ENCODE measurements at regions not wholly inside any gene's neighbourhood (a gene's known extent, or its start where the extent isn't known, plus 50 kb on each side); places are given as distances from the start of the nearest gene placed in this dataset.
"Not testable (repeated sequence)": the region's sequence is repeated elsewhere in the genome, so short reads cannot be mapped to it uniquely, and the experiment has no call there.

DNA sequence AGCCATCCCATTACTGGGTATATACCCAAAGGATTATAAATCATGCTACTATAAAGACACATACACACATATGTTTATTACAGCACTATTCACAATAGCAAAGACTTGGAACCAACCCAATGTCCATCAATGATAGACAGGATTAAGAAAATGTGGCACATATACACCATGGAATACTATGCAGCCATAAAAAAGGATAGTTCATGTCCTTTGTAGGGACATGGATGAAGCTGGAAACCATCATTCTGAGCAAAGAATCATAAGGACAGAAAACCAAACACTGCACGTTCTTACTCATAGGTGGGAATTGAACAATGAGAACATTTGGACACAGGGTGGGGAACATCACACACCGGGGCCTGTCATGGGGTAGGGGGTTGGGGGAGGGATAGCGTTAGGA lies 60.3 kb upstream of the NMU start:
- not testable (repeated sequence) for DNase-seq (ENCODE audit: extremely low read depth, low read depth)

- TF ChIP-seq CTCF (IDR thresholded peaks at IDR 0.05; ENCODE audit: low read depth, low read length): no peak
- DNase-seq (ENCODE audit: extremely low read depth, low read depth): no peak
Measured at GRCh38 chr4:55706541-55706940, 70.4 kb upstream of the NMU start.

GRCh38 chr4:55707507-55707906 lies 71.4 kb upstream of the NMU start:
- DNase-seq (ENCODE audit: extremely low read depth, low read depth): no peak

DNA sequence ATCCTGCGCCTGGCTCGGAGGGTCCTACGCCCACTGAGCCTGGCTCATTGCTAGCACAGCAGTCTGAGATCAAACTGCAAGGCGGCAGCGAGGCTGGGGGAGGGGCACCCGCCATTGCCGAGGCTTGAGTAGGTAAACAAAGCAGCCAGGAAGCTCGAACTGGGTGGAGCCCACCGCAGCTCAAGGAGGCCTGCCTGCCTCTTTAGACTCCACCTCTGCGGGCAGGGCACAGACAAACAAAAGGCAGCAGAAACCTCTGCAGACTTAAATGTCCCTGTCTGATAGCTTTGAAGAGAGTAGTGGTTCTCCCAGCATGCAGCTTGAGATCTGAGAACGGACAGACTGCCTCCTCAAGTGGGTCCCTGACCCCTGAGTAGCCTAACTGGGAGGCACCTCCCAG lies 71.9 kb upstream of the NMU start:
- DNase-seq (ENCODE audit: extremely low read depth, low read depth): not testable (repeated sequence)

More at GRCh38 chr4:55707507-55707906, 71.4 kb upstream of the NMU start:
- TF ChIP-seq CTCF (IDR thresholded peaks at IDR 0.05; ENCODE audit: low read depth, low read length): no peak

- not testable (repeated sequence) for DNase-seq (ENCODE audit: extremely low read depth, low read depth)
Measured at GRCh38 chr4:55712835-55713234, 76.7 kb upstream of the NMU start.

DNA sequence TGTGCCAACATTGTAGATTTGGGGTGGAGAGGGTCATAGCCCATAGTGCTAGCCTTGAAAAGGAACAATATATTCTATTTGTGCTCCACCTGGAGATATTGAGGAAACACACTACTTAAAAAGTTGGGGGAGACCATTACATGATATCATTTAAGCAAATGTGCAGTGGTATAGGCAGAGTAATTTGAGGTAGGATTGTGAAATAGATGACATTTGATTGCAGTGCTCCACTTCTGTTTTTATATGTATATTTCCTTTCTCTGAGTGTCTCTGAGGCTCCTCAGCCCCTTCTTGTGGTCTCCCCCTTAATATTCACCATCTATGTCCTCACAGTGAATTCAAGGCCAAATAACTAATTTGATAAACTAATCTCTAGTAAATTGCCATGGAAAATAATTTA lies 85.6 kb upstream of the NMU start:
- no peak for DNase-seq (ENCODE audit: extremely low read depth, low read depth)
- no peak for TF ChIP-seq CTCF (IDR thresholded peaks at IDR 0.05; ENCODE audit: low read depth, low read length)

DNA sequence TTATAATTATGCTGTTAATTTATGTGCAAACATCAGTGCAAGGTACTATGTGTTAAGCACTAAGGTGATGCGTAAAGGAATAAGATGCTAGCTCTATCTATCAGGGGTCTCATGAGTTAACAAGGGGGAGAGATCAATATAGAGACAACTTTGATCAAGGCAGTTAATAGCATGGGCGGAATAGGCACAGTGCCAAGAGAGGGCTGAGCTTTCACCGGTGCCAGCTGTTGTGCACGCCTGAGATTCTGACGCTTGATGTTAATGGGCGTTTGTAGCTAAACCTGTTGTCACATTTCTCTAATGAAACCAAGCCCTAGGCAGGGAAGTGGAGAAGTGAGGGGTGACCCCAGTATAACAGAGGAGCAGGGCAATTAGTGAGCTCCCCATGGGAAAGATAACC lies 86.0 kb upstream of the NMU start:
- TF ChIP-seq CTCF (IDR thresholded peaks at IDR 0.05; ENCODE audit: low read depth, low read length): no peak
- DNase-seq (ENCODE audit: extremely low read depth, low read depth): no peak

DNA sequence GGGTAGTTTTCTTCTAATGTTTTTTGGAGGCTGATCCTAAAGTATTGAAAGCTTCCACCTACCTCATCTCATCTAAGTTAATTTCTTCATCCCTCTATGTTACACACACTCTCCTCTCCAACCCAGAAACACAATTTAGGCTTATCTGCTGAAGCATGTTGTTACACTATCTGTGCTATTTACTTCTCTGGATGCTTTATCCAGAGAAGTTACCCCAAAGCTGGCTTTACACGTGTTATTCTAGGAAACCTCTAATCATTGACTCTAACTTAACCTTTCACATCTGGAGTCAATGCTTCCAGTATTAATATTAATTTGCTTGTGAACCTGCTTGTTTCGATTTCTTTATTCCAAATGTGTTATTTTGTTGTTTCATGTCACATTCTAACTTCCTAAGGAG lies 87.3 kb upstream of the NMU start:
- no peak for DNase-seq (ENCODE audit: extremely low read depth, low read depth)
- no peak for TF ChIP-seq CTCF (IDR thresholded peaks at IDR 0.05; ENCODE audit: low read depth, low read length)

- no peak for DNase-seq (ENCODE audit: extremely low read depth, low read depth)
- no peak for TF ChIP-seq CTCF (IDR thresholded peaks at IDR 0.05; ENCODE audit: low read depth, low read length)
Measured at GRCh38 chr4:55725057-55725456, 89.0 kb upstream of the NMU start.
